ENCODE measurements at regions not wholly inside any gene's neighbourhood (a gene's known extent, or its start where the extent isn't known, plus 50 kb on each side); places are given as distances from the start of the nearest gene placed in this dataset.
"Not testable (repeated sequence)": the region's sequence is repeated elsewhere in the genome, so short reads cannot be mapped to it uniquely, and the experiment has no call there.

- DNase-seq: no peak
These were observed 85.9 kb upstream of the USP47 start for GRCh38 chr11:11755871-11756270.

DNA sequence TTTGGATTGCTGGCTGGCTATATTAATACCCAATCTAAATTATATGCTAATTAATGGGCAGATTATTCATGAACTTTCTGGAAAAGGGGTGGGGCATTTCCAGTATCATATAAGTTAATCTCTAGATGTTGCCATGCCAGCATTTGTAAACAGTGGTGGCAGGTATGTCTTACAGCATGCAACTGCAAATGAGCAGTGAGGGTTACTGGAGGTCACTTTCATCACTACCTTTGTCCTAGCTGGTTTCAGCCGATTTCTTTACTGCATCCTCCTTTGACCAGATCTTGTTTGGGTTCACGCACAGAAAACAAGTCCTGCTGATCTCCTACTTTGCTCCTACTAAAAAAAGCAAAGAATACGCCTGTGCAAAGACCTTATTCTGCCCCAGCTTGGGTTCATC, 89.1 kb upstream of the USP47 start:
- DNase-seq: no peak

- no peak for DNase-seq
These were observed 91.5 kb upstream of the USP47 start for GRCh38 chr11:11750017-11750878.

DNA sequence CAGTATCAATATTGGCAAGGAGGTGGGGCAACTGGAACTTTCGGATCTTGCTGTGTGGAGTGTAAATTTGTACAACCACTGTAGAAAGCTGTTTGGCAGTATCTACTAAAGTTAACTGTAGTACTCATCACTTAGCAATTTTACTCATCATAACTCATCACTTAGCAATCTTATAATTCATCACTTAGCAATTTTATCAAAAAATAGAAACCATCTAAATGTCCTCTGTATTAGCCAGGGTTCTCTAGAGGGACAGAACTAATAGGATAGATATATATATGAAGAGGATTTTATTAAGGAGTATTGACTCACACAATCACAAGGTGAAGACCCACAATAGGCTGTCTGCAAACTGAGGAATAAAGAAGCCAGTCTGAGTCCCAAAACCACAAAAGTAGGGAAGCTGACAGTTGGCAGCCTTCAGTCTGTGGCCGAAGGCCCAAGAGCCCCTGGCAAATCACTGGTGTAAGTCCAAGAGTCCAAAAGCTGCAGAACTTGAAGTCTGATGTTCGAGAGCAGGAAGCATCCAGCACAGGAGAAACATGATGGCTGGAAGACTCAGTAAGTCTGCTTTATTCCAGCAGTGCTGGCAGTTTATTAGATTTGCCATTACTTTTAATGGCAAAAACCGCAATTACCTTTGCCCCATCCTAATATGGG, 92.9 kb upstream of the USP47 start:
- no peak for DNase-seq

- DNase-seq: no peak
These were observed 94.2 kb upstream of the USP47 start for GRCh38 chr11:11747570-11747969.

DNA sequence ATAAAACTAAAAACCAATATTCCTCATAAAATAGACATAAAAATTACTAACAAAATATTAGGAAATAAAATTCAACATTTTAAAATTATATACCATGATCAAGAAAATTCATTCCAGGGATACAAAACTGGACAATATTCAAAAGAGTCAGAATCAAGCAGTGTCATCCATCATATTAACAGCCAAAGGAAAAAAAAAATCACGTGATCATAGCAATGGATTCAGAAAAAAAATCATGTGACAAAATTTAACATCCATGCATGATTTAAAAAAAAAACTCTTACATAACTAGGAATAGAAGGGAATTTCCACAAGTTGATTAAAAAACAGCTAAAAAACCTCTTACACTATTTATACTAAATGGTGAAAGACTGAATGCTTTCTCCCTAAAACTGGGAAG, 95.3 kb upstream of the USP47 start:
- no peak for DNase-seq

DNA sequence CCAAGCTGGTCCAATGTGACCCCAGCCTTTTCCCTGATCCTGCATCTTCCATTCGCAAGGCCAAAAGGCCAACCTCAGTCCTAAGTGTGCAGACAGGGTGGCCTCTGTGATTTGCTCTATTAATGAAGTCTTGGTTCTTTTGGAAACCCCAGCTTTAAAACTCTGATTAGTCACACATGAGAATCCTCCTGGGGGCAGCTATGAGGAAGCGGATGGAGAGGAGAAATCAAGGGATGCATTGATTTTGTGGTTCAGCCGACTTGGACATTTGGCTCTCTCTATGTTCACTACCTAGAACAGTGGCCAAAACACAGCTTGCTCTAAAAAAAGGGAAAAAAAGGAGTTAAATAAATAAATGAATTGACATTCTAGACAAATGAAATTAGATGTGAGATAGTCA, 98.6 kb upstream of the USP47 start:
- no peak for DNase-seq

DNA sequence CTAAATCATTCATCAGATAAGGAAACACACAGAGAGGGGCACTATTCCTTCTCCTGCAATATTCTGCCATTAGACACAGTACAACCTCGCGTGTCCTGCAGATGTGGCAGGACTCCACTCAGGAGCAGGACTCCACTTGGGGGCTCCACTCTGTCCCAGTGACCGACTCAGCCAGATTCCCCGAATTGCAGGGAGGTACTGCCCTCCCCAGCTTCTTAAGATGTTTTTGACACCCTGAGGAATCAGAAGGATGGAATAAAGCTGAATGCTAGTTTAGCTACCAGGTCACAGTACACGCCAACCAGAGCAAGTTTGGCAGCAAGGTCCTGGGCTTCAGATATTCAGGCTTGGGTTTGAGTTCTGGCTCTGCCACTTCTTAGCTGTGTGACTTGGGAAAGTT, 99.3 kb upstream of the USP47 start:
- no peak for DNase-seq

GRCh38 chr11:11740836-11741235, 100.9 kb upstream of the USP47 start:
- DNase-seq: no peak

GRCh38 chr11:11740073-11740702, 101.6 kb upstream of the USP47 start:
- DNase-seq: peak; percentile 1

GRCh38 chr11:11738370-11738769, 103.4 kb upstream of the USP47 start:
- DNase-seq: no peak

GRCh38 chr11:11735586-11735985, 106.2 kb upstream of the USP47 start:
- no peak for DNase-seq

GRCh38 chr11:11733246-11733747, 108.5 kb upstream of the USP47 start:
- DNase-seq: no peak

- DNase-seq: no peak
These were observed 109.7 kb upstream of the USP47 start for GRCh38 chr11:11732116-11732515.

- peak; percentile 3 for DNase-seq
These were observed 109.7 kb upstream of the GALNT18 start for GRCh38 chr11:11731311-11732083.

DNA sequence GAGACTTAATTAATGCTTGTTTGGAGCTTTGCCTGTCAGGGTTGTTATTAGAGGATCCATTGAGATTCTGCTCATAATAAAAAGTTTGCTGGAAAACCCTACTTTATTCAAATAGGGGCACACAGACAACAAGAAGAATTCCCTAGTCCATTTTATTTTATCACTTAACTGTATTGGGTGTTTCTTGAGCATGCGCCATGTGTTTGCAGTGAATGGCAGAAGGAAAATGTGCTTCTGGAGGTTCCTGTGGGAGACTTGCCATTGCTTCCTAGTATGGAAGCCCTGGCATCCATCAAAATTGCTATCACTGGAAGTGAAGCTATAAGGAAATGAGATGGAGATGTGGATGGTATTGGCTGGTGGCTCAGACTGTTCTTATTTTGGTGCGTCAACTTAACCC, 106.6 kb upstream of the GALNT18 start:
- no peak for DNase-seq

GRCh38 chr11:11725438-11725837, 103.6 kb upstream of the GALNT18 start:
- no peak for DNase-seq

DNA sequence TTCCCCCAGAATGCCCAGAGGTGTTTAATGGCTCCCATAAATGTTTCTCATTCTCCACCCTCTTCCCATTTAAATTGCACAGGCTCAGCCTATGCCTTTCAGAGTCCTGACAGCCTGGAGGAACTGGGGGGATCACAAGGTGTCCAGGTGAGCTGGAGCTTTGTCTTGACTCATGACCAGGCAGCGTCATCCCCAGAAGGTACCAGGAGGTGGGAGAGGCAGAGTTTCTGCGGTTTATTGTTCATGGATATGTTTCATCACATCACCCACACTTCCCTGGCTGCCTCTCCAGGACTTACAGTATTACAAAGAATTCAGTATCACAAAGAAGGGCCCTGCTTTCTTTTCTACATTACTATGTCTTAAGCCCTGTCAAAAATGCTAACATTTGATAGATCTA, 103.2 kb upstream of the GALNT18 start:
- DNase-seq: no peak

- no peak for DNase-seq
These were observed 101.1 kb upstream of the GALNT18 start for GRCh38 chr11:11722861-11723260.

DNA sequence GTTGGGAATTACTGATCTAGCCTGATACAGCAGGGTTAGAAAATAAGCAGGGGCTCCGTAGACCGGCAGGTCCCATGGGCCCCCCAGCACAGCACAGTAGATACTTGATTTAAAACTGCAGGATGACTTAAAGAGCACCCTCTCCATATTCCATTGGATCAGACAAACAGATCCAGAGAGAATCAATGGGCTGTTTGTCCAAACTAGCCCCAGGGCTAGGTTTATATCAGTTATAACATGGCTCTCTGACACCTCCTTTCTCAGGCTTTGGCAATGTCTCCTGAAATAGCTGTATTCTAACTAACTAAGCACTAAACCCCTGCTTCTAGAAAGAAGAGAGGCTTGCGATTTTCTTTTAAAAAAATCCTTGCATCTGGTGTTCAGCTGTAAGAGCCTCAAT, 100.4 kb upstream of the GALNT18 start:
- DNase-seq: no peak

DNA sequence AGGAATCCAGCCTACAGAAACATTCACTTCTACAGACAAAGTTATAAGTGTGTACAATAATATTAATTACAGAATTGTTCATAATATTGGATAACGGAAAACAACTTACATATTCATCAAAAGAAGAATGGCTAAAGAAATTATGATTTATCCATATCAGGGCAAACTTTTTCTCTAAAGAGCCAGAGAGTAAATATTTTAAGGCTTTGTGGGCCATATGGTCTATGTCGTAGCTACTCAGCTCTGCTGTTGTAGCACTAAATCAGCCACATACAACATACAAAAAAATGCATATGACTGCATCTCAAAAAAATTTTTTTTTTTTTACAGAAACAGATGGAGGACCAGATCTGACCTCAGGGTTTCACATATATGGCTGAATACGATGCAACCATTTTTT, 96.7 kb upstream of the GALNT18 start:
- no peak for DNase-seq

- DNase-seq: no peak
These were observed 95.4 kb upstream of the GALNT18 start for GRCh38 chr11:11717064-11717725.

DNA sequence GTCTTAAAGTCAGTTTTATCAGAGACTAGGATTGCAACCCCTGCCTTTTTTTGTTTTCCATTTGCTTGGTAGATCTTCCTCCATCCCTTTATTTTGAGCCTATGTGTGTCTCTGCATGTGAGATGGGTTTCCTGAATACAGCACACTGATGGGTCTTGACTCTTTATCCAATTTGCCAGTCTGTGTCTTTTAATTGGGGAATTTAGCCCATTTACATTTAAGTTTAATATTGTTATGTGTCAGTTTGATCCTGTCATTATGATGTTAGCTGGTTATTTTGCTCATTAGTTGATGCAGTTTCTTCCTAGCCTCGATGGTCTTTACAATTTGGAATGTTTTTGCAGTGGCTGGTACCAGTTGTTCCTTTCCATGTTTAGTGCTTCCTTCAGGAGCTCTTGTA, 93.3 kb upstream of the GALNT18 start:
- not testable (repeated sequence) for DNase-seq

Measured in NCI-H1092 (cell line).